GM12872 (cell line): ENCODE measurements at regions not wholly inside any gene's neighbourhood (a gene's known extent, or its start where the extent isn't known, plus 50 kb on each side); places are given as distances from the start of the nearest gene placed in this dataset.

Experiments used
- CTCF ChIP-seq: IDR thresholded peaks from 3 replicates; pipeline ENCODE4 v1.5.1; 2011; ENCODE audit warnings: low read depth, mild to moderate bottlenecking, low read length, moderate library complexity; ENCODE audit not compliant: insufficient read depth

- no peak for TF ChIP-seq CTCF
Measured at GRCh38 chr7:26489906-26490639, 198.4 kb downstream of the SNX10 start.

- no peak for TF ChIP-seq CTCF
Measured at GRCh38 chr7:26490640-26491624, 199.3 kb downstream of the SNX10 start.

- TF ChIP-seq CTCF, result no peak
Measured at GRCh38 chr7:26492816-26493215, 201.2 kb downstream of the SNX10 start.

GRCh38 chr7:26493737-26494428 lies 202.2 kb downstream of the SNX10 start:
- no peak for TF ChIP-seq CTCF

GRCh38 chr7:26495569-26495968 lies 203.9 kb downstream of the SNX10 start:
- no peak for TF ChIP-seq CTCF

GRCh38 chr7:26497801-26498596 lies 206.3 kb downstream of the SNX10 start:
- no peak for TF ChIP-seq CTCF
